Left ventricle myocardium inferior (tissue), 1 donor: ENCODE measurements at regions not wholly inside any gene's neighbourhood (a gene's known extent, or its start where the extent isn't known, plus 50 kb on each side); places are given as distances from the start of the nearest gene placed in this dataset.
A peak's percentile ranks its signal among the peaks of the same experiment; 100 is the strongest.

Experiments used
- DNase-seq: peaks from one replicate; pipeline ENCODE4 v3.0.0-alpha.2; 2020
- H3K27ac ChIP-seq: fragments of 200-600 bp; replicated peaks from 2 replicates; pipeline ENCODE4 v1.8.0; 2021
- H3K27me3 ChIP-seq: fragments of 200-600 bp; 2 replicates; pipeline ENCODE4 v1.8.0; 2021; ENCODE audit warnings: low read depth
- H3K36me3 ChIP-seq: fragments of 200-600 bp; 2 replicates; pipeline ENCODE4 v1.8.0; 2021
- H3K4me1 ChIP-seq: fragments of 200-600 bp; 2 replicates; pipeline ENCODE4 v1.8.0; 2021
- H3K4me3 ChIP-seq: fragments of 200-600 bp; 2 replicates; pipeline ENCODE4 v1.8.0; 2021; ENCODE audit warnings: mild to moderate bottlenecking, moderate library complexity
- H3K9me3 ChIP-seq: fragments of 200-600 bp; replicated peaks from 2 replicates; pipeline ENCODE4 v1.8.0; 2021
- intact Hi-C: fragments of 100-400 bp; cut with micrococcal nuclease; formaldehyde crosslinking; loops from one replicate; pipeline ENCODE4 v1.11.0; 2022
- TF ChIP-seq, protein P1 (sequence below): fragments of 200-600 bp; IDR thresholded peaks from 2 replicates; pipeline ENCODE4 v1.8.0; 2021; ENCODE audit warnings: antibody characterized with exemption, mild to moderate bottlenecking, borderline replicate concordance
- donor health status: DM: no; HTN: yes; CAD: no; lungs with severe emphysema.

GRCh38 chr18:10157706-10158105 lies 243.9 kb downstream of the VAPA start:
- no peaks in the 10 kb centered on the region for H3K36me3 ChIP-seq
- H3K9me3 ChIP-seq = no peaks in the 10 kb centered on the region
- H3K4me1 ChIP-seq = no peaks in the 10 kb centered on the region
- no peaks in the 10 kb centered on the region for H3K27me3 ChIP-seq
- TF ChIP-seq, protein P1, sequence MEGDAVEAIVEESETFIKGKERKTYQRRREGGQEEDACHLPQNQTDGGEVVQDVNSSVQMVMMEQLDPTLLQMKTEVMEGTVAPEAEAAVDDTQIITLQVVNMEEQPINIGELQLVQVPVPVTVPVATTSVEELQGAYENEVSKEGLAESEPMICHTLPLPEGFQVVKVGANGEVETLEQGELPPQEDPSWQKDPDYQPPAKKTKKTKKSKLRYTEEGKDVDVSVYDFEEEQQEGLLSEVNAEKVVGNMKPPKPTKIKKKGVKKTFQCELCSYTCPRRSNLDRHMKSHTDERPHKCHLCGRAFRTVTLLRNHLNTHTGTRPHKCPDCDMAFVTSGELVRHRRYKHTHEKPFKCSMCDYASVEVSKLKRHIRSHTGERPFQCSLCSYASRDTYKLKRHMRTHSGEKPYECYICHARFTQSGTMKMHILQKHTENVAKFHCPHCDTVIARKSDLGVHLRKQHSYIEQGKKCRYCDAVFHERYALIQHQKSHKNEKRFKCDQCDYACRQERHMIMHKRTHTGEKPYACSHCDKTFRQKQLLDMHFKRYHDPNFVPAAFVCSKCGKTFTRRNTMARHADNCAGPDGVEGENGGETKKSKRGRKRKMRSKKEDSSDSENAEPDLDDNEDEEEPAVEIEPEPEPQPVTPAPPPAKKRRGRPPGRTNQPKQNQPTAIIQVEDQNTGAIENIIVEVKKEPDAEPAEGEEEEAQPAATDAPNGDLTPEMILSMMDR = no peak
- intact Hi-C loops = no loop called here
- H3K27ac ChIP-seq = no peak overlapping the region
- no peak for DNase-seq
- no peak overlapping the region for H3K4me3 ChIP-seq

DNA sequence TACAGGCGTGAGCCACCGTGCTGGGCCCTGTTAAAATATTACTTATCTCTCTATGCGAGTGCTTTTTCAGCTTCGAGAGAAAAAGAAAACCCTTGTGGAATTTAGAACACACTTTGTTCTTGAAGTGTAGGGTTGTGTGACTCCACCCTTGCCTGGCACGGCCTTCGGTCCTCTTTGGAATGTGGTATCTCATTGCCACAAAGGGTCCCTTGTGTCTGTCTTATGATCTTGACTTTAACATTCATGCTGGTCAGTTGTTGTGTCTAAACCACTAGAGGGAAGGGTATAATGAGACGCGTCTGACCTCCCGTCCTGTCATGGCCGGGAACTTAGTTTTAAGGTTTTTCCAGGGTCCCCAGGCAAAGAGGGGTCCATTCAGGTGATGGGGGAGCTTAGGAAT lies 246.4 kb downstream of the VAPA start:
- intact Hi-C loops = no loop called here
- TF ChIP-seq, protein P1 = no peak

DNA sequence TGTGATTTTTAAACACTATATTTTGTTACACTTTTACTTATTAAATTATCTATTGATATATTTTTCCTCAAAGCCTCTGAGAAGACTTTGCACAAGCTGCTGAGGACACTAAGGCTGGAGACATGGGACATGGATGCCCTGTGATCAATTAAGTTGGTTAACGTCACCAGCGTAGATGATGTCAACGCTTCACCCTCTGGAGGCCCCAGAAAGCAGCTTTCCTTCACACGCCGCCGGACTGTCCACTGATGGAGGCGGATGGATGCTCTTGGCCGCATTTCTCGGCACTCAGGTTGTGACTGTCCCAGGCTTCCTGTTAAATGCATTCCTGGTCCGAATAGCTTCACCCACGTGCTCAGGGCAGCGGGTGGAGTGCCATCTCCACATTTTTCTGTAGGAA lies 247.5 kb downstream of the VAPA start:
- H3K9me3 ChIP-seq = no peaks in the 10 kb centered on the region
- DNase-seq = no peak
- TF ChIP-seq, protein P1 = no peak
- no peak overlapping the region for H3K4me3 ChIP-seq
- H3K4me1 ChIP-seq = peaks cover 6% of the 10 kb centered on the region
- intact Hi-C loops = no loop called here
- no peak overlapping the region for H3K27ac ChIP-seq
- H3K36me3 ChIP-seq = no peaks in the 10 kb centered on the region
- no peaks in the 10 kb centered on the region for H3K27me3 ChIP-seq

More for the DNA sequence above, 246.4 kb downstream of the VAPA start:
- peaks cover 6% of the 10 kb centered on the region for H3K4me1 ChIP-seq
- no peak for DNase-seq
- H3K27ac ChIP-seq = no peak overlapping the region
- H3K4me3 ChIP-seq = no peak overlapping the region
- H3K36me3 ChIP-seq = no peaks in the 10 kb centered on the region
- no peaks in the 10 kb centered on the region for H3K9me3 ChIP-seq
- no peaks in the 10 kb centered on the region for H3K27me3 ChIP-seq

DNA sequence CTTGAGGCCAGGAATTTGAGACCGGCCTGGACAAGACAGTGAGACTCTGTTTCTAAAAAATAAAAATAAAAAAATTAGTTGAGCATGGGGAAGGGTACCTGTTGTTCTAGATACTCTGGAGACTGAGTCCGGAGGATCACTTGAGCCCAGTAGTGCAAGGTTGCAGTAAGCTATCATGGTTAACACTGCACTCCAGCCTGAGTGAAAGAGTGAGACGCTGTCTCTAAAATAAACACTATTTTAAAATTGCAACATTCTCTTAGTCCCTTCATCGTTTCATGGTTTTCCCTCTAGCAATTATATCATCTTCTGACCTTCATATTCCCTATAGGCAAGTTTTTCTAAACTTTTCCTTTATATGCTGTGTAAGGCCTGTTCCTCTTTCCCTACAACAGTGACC lies 248.5 kb downstream of the VAPA start:
- TF ChIP-seq, protein P1 = no peak
- Histone ChIP-seq H3K36me3 (no peaks in the 10 kb centered on the region), H3K9me3 (no peaks in the 10 kb centered on the region), H3K4me3 (no peak overlapping the region), H3K27me3 (no peaks in the 10 kb centered on the region), H3K4me1 (peaks cover 6% of the 10 kb centered on the region), H3K27ac (no peak overlapping the region)
- no peak for DNase-seq
- intact Hi-C loops = no loop called here

DNA sequence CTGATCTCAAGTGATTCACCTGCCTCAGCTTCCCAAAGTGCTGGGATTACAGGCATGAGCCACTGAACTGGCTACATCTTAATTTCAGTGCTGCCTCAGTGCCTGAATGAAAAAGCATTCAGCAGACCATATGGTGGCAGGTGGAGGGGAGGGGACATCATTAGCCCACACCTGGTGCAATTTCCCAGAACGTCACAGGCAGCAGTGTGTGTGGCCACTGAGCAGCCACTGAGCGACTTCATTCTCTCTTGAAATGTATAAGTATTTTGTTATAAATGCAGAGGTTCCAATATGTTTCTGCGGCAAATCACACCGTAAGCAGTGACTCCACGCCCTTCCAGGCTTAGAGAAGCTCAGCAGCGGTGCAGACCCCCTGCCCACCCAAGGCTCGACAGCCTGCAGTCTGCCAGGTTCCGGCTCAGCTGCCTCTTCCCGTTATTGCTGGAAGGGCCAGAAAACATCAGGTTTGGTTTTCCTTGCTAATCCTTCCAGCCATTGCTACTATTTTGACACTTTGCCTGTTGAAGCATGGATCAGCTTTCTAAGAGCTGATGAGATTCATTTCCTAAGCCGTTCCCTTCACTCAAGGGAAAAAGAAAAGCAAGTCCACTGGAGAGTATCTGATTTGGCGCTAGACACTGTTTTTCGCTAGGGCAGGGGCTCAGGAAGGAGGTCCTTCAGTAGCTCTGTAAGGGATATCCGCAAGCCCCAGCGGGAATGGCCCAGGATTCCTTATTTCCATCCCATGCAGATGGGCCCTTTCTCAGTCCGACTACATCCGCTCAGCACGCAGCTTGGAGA lies 250.7 kb downstream of the VAPA start:
- H3K4me3 ChIP-seq = no peak overlapping the region
- intact Hi-C loops = no loop called here

More for the DNA sequence above, 250.7 kb downstream of the VAPA start:
- Histone ChIP-seq H3K4me1 (peaks cover 6% of the 10 kb centered on the region), H3K36me3 (no peaks in the 10 kb centered on the region), H3K27me3 (no peaks in the 10 kb centered on the region), H3K9me3 (no peaks in the 10 kb centered on the region), H3K27ac (peak overlapping the region; percentile 34)
- no peak for DNase-seq
- TF ChIP-seq, protein P1 = no peak
